Lung (tissue), 11 donors: ENCODE measurements at regions not wholly inside any gene's neighbourhood (a gene's known extent, or its start where the extent isn't known, plus 50 kb on each side); places are given as distances from the start of the nearest gene placed in this dataset.

Source experiments
- ATAC-seq: fragments of 200-7000 bp; cut with Tn5 transposase; one replicate; pipeline ENCODE4 v1.9.1; 2020; ENCODE audit warnings: moderate number of reproducible peaks; ENCODE audit not compliant: insufficient read depth, low FRiP score
- DNase-seq, 3 donors: peaks; one replicate each; pipeline ENCODE4 v3.0.0-alpha.2; 2013 to 2017
- H3K27ac ChIP-seq, 2 donors: one replicate each; pipeline ENCODE4 v1.5.1; 2013; ENCODE audit warnings: mild to moderate bottlenecking in 2 of 2, moderate library complexity in 2 of 2, control low read depth in 1 of 2, inconsistent platforms in 1 of 2, low read depth in 1 of 2, low read length in 1 of 2
- H3K27me3 ChIP-seq, 3 donors: one replicate each; pipeline ENCODE4 v1.5.1; 2013; ENCODE audit warnings: low read length in 2 of 3; ENCODE audit not compliant: control insufficient read depth in 3 of 3, insufficient read depth in 3 of 3
- H3K36me3 ChIP-seq, 4 donors: one replicate each; pipeline ENCODE4 v1.5.1; 2013; ENCODE audit warnings: low read length in 4 of 4, mild to moderate bottlenecking in 1 of 4, moderate library complexity in 1 of 4; ENCODE audit not compliant: control insufficient read depth in 4 of 4, insufficient read depth in 4 of 4
- H3K4me1 ChIP-seq, 5 donors: one replicate each; pipeline ENCODE4 v1.5.1; 2013; ENCODE audit warnings: low read length in 5 of 5, mild to moderate bottlenecking in 2 of 5, moderate library complexity in 1 of 5; ENCODE audit not compliant: control insufficient read depth in 5 of 5, insufficient read depth in 5 of 5
- H3K4me3 ChIP-seq: one replicate; pipeline ENCODE4 v1.5.1; 2013; ENCODE audit warnings: mild to moderate bottlenecking, control low read depth, moderate library complexity
- H3K9ac ChIP-seq, 2 donors: one replicate each; pipeline ENCODE4 v1.5.1; 2013; ENCODE audit warnings: low read length in 2 of 2, control low read depth in 1 of 2; ENCODE audit not compliant: insufficient read depth in 1 of 2
- H3K9me3 ChIP-seq, 4 donors: one replicate each; pipeline ENCODE4 v1.5.1; 2013; ENCODE audit warnings: low read length in 3 of 4, mild to moderate bottlenecking in 1 of 4, moderate library complexity in 1 of 4; ENCODE audit not compliant: control insufficient read depth in 4 of 4, insufficient read depth in 3 of 4
- CTCF ChIP-seq: IDR thresholded peaks from 2 replicates; pipeline ENCODE4 v1.5.1; 2012; ENCODE audit warnings: mild to moderate bottlenecking; ENCODE audit errors: control extremely low read depth, extremely low read depth
- WGBS, 2 donors: extraction: QIAGEN DNeasy Blood & Tissue Kit; methylation state at CpG; one replicate each; pipeline ENCODE4 v1.1.7; 2013; 5-methylcytosine and 5-hydroxymethylcytosine counted together
- donor health status: control.
- donor health status: control.
- donor health status: Bipolar disorder and iron deficiency.
- donor health status: healthy.
- donor health status: DM: yes; HTN: yes; CAD: no.

GRCh38 chr2:239596253-239596652, 195.4 kb upstream of the HDAC4 start:
- Histone ChIP-seq H3K27me3 (no peaks in the 10 kb centered on the region), H3K4me3 (no peak overlapping the region), H3K36me3 (no peaks in the 10 kb centered on the region), H3K27ac (no peak overlapping the region), H3K9ac (no peak overlapping the region), H3K9me3 (peaks cover 0 to 3% (median 0%) of the 10 kb centered on the region in 4 donors), H3K4me1 (no peaks in the 10 kb centered on the region)
- no peak for TF ChIP-seq CTCF
- DNase-seq (peak; percentile 55 to 70 (median 61)), ATAC-seq (no peak)
- 93 to 97% methylated on average over 4 of the region's 4 CpGs for WGBS, 2 donors

DNA sequence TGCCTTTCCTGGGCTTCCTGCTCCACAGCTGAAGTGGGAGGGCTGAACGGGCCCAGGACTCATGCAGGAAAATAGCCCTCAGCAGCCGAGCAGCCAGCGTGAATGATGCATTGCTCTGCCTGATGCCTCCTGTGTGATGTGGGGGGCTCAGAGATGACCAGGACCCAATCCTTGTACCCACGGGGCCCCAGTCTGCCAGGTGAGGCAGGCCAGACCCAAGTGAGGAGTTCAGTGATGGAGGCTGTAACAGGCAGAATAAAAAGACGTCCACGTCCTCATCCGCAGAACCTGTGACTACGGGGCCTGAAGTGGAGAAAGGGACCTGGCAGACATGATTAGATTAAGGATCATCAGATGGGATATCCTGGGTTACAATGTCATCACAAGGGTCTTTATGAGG, 194.9 kb upstream of the HDAC4 start:
- no peaks in the 10 kb centered on the region for H3K36me3 ChIP-seq
- no peaks in the 10 kb centered on the region for H3K4me1 ChIP-seq
- H3K27me3 ChIP-seq: no peaks in the 10 kb centered on the region
- ATAC-seq (no peak), DNase-seq (no peak)
- H3K4me3 ChIP-seq: no peak overlapping the region
- no peak for TF ChIP-seq CTCF
- peaks cover 0 to 3% (median 0%) of the 10 kb centered on the region in 4 donors for H3K9me3 ChIP-seq
- whole genome bisulfite sequencing, 2 donors: 92 to 94% methylated on average over 8 of the region's 8 CpGs
- H3K27ac ChIP-seq: no peak overlapping the region
- H3K9ac ChIP-seq: no peak overlapping the region

DNA sequence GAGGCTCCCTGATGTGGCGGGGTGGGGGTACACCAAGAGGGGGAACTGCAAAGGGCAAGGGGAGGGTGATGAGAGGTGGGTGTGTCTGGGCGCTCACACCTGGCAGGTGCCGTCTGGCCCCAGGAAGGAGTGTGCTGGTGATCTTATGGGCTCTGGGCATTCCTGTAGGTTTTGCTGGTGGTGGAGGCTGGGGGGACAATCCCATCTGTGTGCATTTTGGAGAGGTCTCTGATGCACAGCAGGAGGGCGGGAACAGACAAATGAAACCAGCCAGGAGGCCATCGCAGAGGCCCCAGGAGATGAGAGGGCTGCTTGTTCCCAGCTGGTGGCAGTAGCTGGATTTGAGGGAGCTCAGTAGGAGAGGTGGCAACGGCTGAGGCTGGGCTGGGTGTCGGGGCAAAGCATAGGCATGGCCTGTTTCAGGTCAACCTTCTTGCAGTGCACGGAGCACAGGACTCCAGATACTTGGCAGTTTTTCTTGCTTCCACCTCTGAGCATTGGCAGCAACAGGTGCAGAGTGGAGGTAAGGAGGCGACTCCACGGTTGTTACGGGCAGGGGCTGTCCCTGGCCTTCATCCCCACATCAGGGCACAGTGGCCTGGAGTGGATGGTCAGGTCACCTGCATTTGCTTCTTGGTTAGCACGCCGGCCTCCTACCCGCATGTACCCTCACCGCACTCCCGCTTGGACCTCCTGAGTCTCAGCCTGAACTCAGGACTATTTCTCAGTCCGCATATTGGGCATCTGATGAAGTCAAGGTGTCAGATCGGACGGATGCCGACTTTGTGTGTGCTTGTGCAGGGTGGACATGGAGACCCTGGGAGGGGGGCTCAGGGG, 194.2 kb upstream of the HDAC4 start:
- Histone ChIP-seq H3K9ac (no peak overlapping the region), H3K4me3 (no peak overlapping the region), H3K27ac (no peak overlapping the region), H3K27me3 (no peaks in the 10 kb centered on the region), H3K36me3 (no peaks in the 10 kb centered on the region), H3K4me1 (no peaks in the 10 kb centered on the region), H3K9me3 (peaks cover 0 to 3% (median under 1%) of the 10 kb centered on the region in 4 donors)
- ATAC-seq (no peak), DNase-seq (peak in 1 of 3 donors; percentile 7)
- TF ChIP-seq CTCF: no peak
- WGBS, 2 donors: 92 to 98% methylated on average over 20 of the region's 20 CpGs
